NCI-H146 (cell line): ENCODE measurements at regions not wholly inside any gene's neighbourhood (a gene's known extent, or its start where the extent isn't known, plus 50 kb on each side); places are given as distances from the start of the nearest gene placed in this dataset.

Source experiments
- DNase-seq: peaks from one replicate; lab custom pipeline; 2025; lab: John Stamatoyannopoulos, UW

DNA sequence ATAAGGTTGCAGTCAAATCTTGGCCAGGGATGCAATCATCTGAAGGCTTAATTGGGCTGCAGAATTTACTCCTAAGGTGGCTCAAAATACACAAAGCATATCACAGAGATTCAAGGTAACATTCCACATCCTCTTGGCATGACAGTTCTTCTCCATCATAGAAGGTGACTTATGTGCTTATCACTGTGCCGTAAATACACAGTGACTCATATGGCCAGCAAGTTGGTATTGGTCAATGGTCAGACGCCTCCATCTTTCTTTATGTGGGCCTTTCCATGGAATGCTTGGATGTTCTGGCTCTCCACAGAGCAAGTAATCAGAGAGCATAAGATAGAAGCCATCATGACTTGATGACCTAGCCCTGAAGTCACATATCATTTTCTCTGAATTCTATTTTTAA, 168.8 kb upstream of the ST8SIA2 start:
- no peak for DNase-seq

DNA sequence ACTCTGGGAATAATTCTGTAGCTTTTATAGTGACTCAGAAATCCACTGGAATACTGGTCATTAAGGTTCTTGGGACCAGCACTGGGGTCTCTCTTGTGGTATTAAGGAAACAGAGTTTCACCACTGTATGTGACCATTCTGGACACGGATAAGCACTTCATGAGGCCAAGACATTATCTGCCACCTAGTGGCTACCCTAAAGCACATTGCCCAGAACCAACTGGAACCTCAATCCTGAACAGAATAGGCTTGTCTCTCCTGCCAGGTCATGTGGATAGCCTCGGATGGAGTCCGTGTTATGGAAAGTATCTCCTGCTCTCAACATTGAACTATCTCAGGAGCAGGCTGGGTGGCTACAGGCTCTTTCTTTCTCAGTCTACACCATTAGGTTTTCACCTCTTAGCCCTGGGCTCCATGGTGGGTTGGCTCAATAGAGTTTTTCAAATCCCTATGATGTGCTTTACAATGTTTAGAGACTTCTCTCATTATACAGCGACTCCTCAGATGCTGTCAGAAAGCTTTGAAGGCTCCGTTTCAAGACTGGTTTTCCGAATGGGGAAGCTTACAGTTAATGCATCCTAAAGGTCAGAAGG, 167.6 kb upstream of the ST8SIA2 start:
- peak; percentile 28 for DNase-seq

DNA sequence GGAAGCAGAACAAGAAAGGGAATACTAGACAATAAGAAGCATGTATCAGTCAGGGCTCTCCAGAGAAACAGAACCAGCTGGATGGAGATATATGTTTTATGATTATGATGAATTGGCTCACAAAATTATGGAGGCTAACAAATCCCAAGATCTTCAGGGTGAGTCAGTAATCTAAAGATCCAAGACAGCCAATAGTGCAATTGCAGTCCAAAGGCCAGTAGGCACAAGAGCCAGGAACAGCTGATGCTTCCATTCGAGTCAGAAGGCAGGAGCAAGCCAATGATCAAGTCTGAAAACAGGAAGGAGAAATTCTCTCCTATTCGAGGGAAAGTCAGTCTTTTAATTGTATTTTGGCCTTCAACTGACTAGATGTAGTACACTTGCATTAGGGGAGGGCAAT, 164.9 kb upstream of the ST8SIA2 start:
- DNase-seq, result no peak

DNA sequence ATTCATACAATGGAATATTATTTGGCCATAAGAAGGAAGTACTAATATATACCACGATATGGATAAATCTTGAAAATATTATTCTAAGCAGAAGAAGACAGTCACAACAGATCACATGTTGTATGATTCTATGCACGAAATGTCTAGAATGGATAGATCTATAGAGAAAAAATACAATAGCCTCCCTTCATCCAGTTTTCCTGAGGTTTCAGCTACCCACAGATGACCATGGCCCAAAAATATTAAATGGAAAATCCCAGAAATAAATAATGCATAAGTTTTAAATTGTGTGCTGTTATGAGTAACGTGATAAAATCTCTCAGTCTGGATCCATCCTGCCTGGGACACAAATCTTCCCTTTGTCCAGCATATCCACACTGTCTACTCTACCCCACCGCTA, 162.2 kb upstream of the ST8SIA2 start:
- no peak for DNase-seq

DNA sequence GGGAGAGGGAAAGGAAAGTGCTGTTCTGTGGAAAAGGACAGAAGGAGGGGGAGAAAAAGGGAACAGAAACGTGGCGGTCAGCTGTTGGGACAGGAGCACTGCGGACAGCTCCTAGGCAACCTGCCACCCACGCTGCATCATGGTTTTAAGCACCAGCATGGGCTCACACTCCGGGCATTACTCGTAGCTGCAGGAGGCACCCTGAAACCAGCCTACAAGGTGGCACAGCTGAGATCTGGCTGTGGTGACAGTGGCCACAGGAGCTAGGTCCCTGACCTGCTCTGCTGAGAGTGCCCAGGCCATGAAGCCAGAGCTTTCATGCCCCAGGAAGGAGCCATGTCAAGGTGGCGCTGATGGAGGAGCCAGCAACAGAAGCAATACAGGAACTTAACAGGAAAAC, 161.4 kb upstream of the ST8SIA2 start:
- DNase-seq, result no peak

DNA sequence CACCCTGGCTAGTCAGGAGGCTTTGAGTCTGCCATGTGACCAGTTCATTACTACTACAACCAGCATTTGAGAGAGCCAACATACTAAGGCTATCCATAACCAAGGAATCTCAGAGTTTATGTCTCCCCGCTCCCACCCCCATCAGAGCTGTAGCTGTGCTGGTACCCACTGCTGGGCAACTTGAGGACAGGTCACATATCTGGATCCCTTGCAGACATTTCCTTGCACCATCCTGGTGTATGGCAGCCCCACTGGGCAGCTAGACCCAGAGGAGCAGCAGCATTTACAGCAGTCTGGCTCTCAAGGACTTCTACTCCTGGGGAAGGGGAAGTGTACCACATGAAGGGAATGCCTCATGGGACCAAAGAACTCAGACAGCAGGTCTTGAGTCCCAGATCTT, 160.8 kb upstream of the ST8SIA2 start:
- no peak for DNase-seq

DNA sequence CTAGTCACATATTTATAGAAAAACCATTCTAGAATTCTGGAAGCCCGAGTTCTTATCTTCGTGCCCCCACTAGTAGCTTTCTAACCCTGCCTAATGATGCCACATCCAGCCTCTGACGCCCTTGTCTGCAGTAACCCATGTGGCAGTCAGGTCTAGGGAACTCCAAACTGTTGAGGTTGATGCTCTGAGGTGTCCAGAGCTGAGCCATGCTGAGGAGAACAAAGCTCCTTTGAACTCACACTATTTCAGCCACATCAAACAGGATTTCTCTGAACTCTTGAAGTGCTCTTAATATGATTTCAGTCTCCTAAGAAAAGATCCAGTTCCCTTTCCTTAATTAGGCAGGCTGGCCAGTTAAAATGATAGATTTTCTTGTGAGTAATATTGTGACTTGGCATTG, 150.5 kb upstream of the ST8SIA2 start:
- no peak for DNase-seq

DNA sequence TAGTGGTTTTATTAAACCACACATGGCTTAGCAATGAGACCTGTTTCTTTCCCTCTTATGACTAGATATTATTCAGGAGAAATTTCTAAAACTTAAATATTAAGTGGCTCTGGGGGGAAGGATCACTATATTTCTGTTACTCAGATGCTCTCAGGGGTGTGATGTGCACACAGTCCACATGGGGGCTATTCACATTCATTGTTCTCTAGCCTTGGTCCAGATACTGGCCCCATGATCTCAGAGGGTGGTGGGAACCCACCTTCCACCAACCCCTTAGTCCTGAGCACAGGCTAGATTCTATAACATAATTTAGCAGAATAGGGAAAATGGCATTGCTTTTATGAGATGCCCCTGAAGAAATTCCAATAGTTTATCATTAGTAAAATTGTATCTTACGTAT, 149.0 kb upstream of the ST8SIA2 start:
- DNase-seq, result no peak

DNA sequence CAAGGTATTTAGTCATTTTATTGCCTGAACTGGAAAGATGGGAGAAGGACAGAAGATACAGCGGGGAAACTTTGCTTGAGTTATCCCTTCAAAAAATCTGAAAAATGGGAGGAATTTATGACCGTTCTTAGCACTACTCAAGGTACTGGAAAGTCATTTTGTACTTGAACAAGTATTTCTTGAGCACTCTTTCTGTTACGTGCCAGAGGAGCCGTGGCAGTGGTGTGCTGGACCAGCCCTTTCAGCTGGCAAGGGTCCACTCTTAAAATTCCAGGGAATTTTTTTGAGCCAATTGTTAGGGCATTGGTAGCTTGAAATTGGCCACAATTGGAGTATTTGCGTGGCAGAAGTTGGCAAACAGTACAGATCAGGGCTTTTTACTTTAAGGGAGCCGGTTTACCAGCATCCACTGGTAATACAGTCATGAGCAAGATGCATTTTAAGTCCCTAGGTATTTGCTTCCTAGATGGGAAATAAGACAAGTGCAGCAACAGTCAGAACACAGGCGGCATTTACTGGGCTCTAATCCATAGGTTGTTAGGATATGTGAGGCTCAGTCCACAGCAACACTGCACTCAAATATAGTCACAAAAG, 145.9 kb upstream of the ST8SIA2 start:
- DNase-seq, result no peak

DNA sequence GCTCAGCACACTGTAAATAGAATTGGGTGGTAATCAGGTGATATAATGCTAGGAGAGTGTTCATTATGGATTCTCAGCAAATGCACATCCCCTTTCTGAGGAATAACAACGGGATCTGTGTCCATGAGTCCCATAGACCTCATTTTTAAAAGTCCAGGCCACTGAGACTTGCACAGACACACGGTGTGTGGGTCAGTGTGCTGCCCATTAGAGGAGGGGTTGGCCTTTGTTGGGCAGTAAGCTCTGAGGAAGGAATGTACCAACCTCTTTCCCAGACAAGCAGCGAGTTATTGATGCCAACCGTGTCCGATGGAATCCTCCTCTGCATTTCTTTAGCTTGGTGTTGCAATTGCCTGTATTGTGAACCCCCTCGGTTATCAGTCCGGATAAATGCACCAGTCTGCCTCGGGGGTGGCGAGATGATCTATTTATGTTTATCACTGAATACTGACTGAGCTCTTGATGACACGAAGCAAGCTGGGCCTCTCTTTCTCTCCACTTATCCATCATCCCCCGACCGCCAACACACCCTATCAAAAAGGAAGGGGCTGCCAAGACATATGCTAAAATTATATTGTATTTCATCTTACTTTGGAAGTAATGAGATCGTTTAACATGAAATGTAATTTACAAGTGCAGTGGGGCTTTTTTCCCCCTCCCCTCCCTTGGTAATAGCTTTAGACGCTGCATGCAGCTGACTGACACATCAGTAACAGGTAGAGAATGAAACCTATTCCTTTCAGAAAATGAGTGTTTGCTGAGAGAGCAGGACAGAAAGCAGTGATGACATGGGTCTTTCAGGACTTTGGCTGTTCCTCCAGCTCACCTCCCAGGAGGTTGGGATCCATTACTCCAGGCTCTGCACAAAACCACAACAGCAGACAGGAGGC, 126.6 kb upstream of the ST8SIA2 start:
- no peak for DNase-seq

DNA sequence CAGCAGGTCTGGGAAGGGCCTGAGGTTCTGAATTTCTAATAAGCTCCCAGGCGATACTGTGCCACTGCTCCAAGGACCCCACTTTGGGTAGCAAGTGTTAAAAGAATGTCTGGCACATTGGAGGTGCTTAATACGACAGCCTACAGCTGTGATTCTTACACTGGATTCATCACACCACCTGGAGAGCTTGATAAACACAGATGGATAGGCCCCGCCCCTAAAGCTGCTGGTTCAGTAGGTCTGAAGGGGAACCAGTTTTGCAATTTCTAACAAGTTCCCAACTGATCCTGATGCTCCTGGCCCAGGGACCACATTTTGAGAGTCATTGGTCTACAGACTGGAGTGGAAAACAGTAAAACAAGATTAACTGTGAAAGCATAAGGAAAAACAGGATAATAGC, 124.8 kb upstream of the ST8SIA2 start:
- DNase-seq, result no peak

DNA sequence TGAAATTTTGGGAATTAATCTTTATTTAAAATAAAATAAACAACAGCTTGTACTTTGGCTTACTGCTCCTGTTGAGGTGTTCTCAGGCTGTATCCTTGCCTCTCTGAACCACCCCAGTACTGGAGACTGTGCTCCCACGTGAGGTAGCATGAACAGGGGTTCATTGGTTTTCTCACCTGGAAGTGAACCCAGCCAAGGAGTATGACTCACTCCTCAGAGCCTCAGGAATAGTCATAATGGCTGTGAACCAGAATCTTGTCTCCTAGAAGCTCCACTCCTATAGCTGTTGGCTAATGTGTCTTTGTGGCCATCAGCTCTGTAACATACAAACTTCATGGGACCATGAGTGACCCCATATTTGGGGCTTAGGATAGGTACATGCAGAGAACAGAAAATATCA, 122.5 kb upstream of the ST8SIA2 start:
- no peak for DNase-seq

DNA sequence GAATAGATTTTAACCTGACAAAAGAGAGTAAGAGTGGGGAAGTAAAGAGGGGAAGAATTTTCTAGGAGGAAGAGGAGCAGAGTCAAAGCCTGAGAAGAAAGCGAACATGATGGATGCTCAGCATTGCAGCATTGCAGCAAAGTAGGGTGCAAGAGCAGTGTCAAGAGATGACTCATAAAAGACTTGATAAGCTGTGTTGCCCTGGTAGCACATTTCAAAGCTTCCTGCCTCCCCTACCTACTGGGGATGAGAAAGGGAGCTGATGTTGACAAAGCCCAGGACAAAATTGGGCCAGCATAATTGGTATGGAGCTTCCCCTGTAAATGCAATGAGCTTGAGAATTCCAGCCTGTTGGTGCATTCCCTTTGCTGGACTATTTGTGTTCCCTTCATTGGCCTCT, 121.6 kb upstream of the ST8SIA2 start:
- no peak for DNase-seq

DNA sequence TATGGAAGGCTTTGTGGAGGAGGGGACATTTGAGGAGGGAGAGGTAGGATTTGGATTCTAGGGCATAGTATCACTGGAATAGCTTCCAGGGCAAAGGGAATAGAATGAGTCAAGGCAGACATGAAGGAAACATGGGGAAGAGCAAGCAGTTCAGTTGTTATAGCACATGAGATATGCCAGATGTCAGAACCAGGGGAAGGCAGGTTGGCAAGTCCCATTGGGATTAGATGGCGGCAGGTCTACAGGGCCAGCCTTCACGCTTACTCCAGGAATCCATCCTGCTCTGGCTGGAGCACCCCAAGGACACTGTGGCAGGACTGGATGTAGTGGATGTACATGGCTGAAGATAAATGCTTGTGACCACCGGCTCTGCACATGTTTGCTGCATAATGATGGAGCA, 120.4 kb upstream of the ST8SIA2 start:
- no peak for DNase-seq

DNA sequence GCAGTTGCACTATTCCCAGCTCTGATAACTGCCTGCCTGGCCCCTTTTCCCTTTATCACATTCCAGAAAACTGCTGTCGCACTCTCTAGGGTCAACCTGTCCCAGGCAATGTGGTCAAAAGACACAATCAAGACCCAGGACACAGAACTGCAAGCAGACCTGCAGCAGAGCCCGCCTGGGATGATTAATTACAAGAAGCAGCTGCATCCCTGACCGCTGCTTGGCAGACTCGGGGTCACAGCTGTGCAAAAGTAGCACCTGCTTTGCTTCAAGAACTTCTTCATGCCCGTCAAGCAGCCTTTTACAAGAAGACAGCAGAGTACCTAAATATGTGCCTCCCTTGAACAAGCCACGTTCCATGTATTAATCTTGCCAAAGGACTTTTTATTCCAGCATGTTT, 120.0 kb upstream of the ST8SIA2 start:
- DNase-seq, result no peak

DNA sequence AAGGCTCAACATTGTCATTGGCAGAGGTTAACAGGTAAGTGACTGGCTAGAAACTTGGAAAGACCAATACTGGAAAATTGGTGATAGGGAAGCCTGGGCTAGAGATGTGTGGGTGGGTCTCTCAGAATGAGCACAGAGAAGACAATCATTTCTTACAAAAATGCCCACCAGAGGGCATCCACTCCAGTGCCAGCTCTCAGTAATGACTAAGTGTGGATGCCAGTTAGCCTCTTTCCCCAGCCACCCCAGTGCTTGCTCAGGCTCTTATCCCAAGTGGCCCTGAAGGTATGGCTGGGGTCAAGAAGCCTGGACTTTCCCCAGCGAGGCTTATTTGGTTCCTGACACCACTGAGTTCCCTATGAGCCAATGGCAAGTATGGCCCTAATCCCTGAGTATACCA, 115.9 kb upstream of the ST8SIA2 start:
- no peak for DNase-seq

DNA sequence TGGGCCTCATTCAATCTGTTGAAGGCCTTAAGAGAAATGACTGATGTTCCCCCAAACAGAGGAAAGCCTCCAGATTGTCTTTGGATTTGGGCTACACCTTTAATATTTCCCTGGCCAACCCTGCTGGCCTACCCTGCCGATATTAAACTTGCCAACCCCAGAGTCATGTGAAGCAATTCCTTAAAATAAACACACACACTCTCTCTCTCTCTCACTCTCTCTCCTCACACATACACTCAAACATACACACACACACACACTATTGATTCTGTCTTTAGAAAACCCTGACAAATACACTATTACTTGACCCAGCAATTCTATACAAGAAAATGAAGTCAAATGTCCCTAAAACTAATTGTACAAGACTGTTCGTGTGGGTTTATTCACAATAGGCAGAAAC, 109.9 kb upstream of the ST8SIA2 start:
- DNase-seq, result no peak

DNA sequence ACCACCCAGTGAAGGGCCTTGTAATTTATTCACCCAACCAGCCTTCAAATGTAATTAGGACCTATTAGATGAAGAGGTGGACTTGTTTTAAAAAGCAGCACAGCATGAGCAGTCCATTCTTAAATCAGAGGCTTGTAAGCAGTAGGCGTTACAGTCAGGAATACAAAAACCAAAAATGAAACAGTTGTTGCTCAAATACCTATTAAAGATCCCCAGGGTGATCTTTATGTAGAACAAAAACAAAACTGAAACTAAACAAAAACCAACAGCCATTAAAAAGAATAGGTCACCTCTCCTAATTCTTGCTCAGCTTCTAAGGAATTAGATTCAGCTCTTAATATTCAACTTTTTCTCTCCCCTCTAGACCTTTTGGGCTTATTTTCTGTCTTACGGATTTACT, 104.9 kb upstream of the ST8SIA2 start:
- no peak for DNase-seq

DNA sequence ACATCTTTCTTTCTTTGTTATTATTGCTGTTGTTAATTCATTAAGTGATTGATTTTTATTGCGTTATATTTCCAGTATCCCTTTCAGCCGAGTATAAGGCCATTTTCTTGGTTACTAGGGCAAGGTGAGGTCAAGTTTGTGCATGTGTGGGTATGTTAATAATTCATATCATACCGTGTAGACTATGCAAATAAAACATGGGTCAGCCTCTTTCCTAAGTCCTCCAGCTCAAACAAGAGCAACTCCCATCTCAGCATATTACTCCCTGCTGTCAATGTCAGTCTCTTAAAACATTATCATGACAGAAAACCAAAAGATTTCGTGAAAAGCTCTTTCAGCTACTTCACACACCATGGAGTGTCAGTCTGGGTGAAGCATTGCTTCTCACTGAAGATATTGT, 103.9 kb upstream of the ST8SIA2 start:
- DNase-seq, result no peak

DNA sequence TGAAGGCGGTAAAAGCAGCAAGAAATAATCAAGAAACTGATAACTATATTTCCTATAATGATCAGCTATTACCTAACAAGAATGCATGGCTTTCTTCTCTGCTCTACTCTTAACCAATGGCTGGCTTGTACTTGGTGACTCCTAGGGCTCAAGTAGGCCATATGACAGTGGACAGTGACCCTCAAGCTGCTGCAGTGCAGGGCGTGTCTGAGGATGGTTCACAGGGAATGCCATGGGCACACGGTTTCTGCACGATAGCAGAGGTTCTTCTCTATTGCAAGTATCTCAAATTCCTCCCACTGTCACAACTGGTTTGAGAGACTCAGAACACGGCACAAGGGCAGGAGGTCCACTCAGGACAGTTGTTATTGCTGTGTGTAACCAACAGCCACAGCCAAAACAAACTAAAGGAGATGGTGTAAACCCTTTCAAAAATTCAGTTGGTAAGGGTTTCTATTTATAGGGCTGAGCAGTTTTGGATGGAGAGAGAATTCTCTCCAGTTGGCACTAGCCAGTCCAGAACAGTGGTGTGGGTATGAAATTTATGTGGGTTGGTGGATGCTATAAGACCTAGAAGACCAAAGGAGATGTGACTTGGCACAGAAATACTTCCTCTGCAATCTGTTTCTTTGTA, 103.2 kb upstream of the ST8SIA2 start:
- DNase-seq, result no peak

DNA sequence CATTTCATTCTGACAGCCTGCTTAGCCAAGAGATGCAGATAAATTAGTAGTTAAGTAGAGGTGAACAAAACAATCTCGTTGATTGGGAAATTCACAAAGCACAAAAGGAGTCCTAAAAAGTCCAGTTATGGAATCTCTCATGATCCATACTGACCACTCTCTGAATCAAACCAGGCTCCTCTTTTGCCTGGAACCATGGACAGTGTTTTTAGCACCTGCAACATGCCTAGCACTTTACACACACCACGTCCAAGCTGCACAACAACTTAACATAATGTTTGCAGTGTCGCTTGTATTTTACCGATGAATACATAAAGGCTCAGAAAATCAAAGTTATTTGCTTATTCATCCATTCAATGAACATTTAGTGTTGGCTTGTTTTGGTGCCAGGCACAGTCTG, 101.8 kb upstream of the ST8SIA2 start:
- DNase-seq, result no peak

DNA sequence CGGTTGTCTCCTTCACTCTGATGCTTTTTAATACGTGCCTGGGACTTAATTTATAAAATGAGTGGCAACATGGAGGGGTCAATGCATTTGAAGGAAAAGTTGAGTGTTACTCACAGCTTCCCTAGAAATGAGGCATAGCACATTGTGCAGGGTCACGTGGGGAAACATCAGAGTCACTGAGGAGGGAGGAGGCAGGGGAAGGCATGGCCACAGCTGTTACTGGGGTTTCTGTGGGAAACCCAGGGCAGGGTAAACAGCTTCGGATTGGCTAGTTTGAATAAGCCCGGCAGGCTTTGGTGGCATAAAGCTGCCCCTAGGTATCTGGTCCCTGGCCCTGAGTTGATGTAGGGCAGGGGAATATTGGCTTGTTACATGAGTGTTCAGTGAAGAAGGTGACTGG, 98.9 kb upstream of the ST8SIA2 start:
- no peak for DNase-seq
